ENCODE measurements at regions not wholly inside any gene's neighbourhood (a gene's known extent, or its start where the extent isn't known, plus 50 kb on each side); places are given as distances from the start of the nearest gene placed in this dataset.
A peak's percentile ranks its signal among the peaks of the same experiment; 100 is the strongest.

GRCh38 chr1:195941795-195942194 lies 666.4 kb downstream of the KCNT2 start:
- DNase-seq (ENCODE audit: low read depth in 2 of 3, low spot score in 2 of 3), result no peak

- DNase-seq (ENCODE audit: low read depth in 2 of 3, low spot score in 2 of 3), result no peak
Observed at GRCh38 chr1:195941314-195941713, 666.9 kb downstream of the KCNT2 start.

- peak in 1 of 3 donors; percentile 17 for DNase-seq (ENCODE audit: low read depth in 2 of 3, low spot score in 2 of 3)
Observed at GRCh38 chr1:195939844-195940243, 668.4 kb downstream of the KCNT2 start.

- no peak for DNase-seq (ENCODE audit: low read depth in 2 of 3, low spot score in 2 of 3)
Observed at GRCh38 chr1:195934817-195935553, 673.3 kb downstream of the KCNT2 start.

- DNase-seq (ENCODE audit: low read depth in 2 of 3, low spot score in 2 of 3), result no peak
Observed at GRCh38 chr1:195933835-195934234, 674.4 kb downstream of the KCNT2 start.

GRCh38 chr1:195915826-195916225 lies 692.4 kb downstream of the KCNT2 start:
- DNase-seq (ENCODE audit: low read depth in 2 of 3, low spot score in 2 of 3), result no peak

GRCh38 chr1:195909061-195909460 lies 699.2 kb downstream of the KCNT2 start:
- no peak for DNase-seq (ENCODE audit: low read depth in 2 of 3, low spot score in 2 of 3)

- peak in 2 of 3 donors; percentile 40 to 82 for DNase-seq (ENCODE audit: low read depth in 2 of 3, low spot score in 2 of 3)
Observed at GRCh38 chr1:195908121-195908520, 700.1 kb downstream of the KCNT2 start.

GRCh38 chr1:195903203-195903602 lies 705.0 kb downstream of the KCNT2 start:
- DNase-seq (ENCODE audit: low read depth in 2 of 3, low spot score in 2 of 3), result no peak

- DNase-seq (ENCODE audit: low read depth in 2 of 3, low spot score in 2 of 3), result no peak
Observed at GRCh38 chr1:195902779-195903178, 705.5 kb downstream of the KCNT2 start.

- no peak for DNase-seq (ENCODE audit: low read depth in 2 of 3, low spot score in 2 of 3)
Observed at GRCh38 chr1:195899762-195900352, 708.4 kb downstream of the KCNT2 start.

- peak in 2 of 3 donors; percentile 61 to 83 for DNase-seq (ENCODE audit: low read depth in 2 of 3, low spot score in 2 of 3)
Observed at GRCh38 chr1:195898924-195899323, 709.3 kb downstream of the KCNT2 start.

- DNase-seq (ENCODE audit: low read depth in 2 of 3, low spot score in 2 of 3), result no peak
Observed at GRCh38 chr1:195898373-195898772, 709.9 kb downstream of the KCNT2 start.

GRCh38 chr1:195897076-195897475 lies 711.2 kb downstream of the KCNT2 start:
- DNase-seq (ENCODE audit: low read depth in 2 of 3, low spot score in 2 of 3), result peak in 1 of 3 donors; percentile 48

GRCh38 chr1:195894411-195894810 lies 713.8 kb downstream of the KCNT2 start:
- no peak for DNase-seq (ENCODE audit: low read depth in 2 of 3, low spot score in 2 of 3)

- no peak for DNase-seq (ENCODE audit: low read depth in 2 of 3, low spot score in 2 of 3)
Observed at GRCh38 chr1:195886000-195886399, 722.2 kb downstream of the KCNT2 start.

GRCh38 chr1:195878478-195878877 lies 729.8 kb downstream of the KCNT2 start:
- no peak for DNase-seq (ENCODE audit: low read depth in 2 of 3, low spot score in 2 of 3)

- DNase-seq (ENCODE audit: low read depth in 2 of 3, low spot score in 2 of 3), result no peak
Observed at GRCh38 chr1:195876792-195877191, 731.4 kb downstream of the KCNT2 start.

GRCh38 chr1:195872376-195872775 lies 735.9 kb downstream of the KCNT2 start:
- peak in 1 of 3 donors; percentile 40 for DNase-seq (ENCODE audit: low read depth in 2 of 3, low spot score in 2 of 3)

- no peak for DNase-seq (ENCODE audit: low read depth in 2 of 3, low spot score in 2 of 3)
Observed at GRCh38 chr1:195867638-195868037, 740.6 kb downstream of the KCNT2 start.

GRCh38 chr1:195866781-195867222 lies 741.4 kb downstream of the KCNT2 start:
- DNase-seq (ENCODE audit: low read depth in 2 of 3, low spot score in 2 of 3), result no peak

GRCh38 chr1:195866091-195866780 lies 742.0 kb downstream of the KCNT2 start:
- DNase-seq (ENCODE audit: low read depth in 2 of 3, low spot score in 2 of 3), result no peak

Measured in hematopoietic multipotent progenitor cell (in vitro differentiated cells).